ENCODE measurements at regions not wholly inside any gene's neighbourhood (a gene's known extent, or its start where the extent isn't known, plus 50 kb on each side); places are given as distances from the start of the nearest gene placed in this dataset.

GRCh38 chr2:172204762-172205161 lies 102.1 kb upstream of the DLX2 start:
- TF ChIP-seq, protein P1, sequence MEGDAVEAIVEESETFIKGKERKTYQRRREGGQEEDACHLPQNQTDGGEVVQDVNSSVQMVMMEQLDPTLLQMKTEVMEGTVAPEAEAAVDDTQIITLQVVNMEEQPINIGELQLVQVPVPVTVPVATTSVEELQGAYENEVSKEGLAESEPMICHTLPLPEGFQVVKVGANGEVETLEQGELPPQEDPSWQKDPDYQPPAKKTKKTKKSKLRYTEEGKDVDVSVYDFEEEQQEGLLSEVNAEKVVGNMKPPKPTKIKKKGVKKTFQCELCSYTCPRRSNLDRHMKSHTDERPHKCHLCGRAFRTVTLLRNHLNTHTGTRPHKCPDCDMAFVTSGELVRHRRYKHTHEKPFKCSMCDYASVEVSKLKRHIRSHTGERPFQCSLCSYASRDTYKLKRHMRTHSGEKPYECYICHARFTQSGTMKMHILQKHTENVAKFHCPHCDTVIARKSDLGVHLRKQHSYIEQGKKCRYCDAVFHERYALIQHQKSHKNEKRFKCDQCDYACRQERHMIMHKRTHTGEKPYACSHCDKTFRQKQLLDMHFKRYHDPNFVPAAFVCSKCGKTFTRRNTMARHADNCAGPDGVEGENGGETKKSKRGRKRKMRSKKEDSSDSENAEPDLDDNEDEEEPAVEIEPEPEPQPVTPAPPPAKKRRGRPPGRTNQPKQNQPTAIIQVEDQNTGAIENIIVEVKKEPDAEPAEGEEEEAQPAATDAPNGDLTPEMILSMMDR (IDR thresholded peaks at IDR 0.05; ENCODE audit: low read length) = no peak
- no peak for TF ChIP-seq EZH2 (IDR thresholded peaks at IDR 0.05; ENCODE audit: borderline replicate concordance, low read length)

Data from OCI-LY1 (cell line).